Mesothelial cell of epicardium (in vitro differentiated cells): ENCODE measurements at regions not wholly inside any gene's neighbourhood (a gene's known extent, or its start where the extent isn't known, plus 50 kb on each side); places are given as distances from the start of the nearest gene placed in this dataset.

Source experiments
- DNase-seq, 2 experiments: peaks; one replicate each; pipeline ENCODE4 v3.0.0; 2021; ENCODE audit warnings: low spot score in 2 of 2; ENCODE audit not compliant: unreplicated experiment in 2 of 2
- H3K27ac Mint-ChIP-seq: 2 replicates; pipeline ENCODE4 v1.8.0; 2021; ENCODE audit warnings: mixed read lengths
- H3K27me3 Mint-ChIP-seq: 2 replicates; pipeline ENCODE4 v1.8.0; 2021; ENCODE audit warnings: low read depth, mixed read lengths
- H3K36me3 Mint-ChIP-seq: 2 replicates; pipeline ENCODE4 v1.8.0; 2021; ENCODE audit warnings: mixed read lengths
- H3K4me1 Mint-ChIP-seq: 2 replicates; pipeline ENCODE4 v1.8.0; 2021; ENCODE audit warnings: mixed read lengths
- H3K4me3 Mint-ChIP-seq: 2 replicates; pipeline ENCODE4 v1.8.0; 2021; ENCODE audit warnings: mild to moderate bottlenecking, moderate library complexity, mixed read lengths
- H3K9me3 Mint-ChIP-seq: 2 replicates; pipeline ENCODE4 v1.8.0; 2021; ENCODE audit warnings: mixed read lengths
- CTCF ChIP-seq: fragments of 200-600 bp; sonication (generic); IDR thresholded peaks from one replicate; pipeline ENCODE4 v1.5.0; 2021; ENCODE audit warnings: antibody characterized with exemption; ENCODE audit not compliant: unreplicated experiment

- Mint-ChIP-seq H3K4me3 (no peak overlapping the region), H3K9me3 (peaks cover 62% of the 10 kb centered on the region), H3K27ac (no peak overlapping the region), H3K36me3 (no peaks in the 10 kb centered on the region), H3K27me3 (no peaks in the 10 kb centered on the region), H3K4me1 (no peaks in the 10 kb centered on the region)
- DNase-seq: no peak
- TF ChIP-seq CTCF: no peak
These were observed 279.6 kb downstream of the PPP1R3A start for GRCh38 chr7:113639221-113639620.

- no peak overlapping the region for H3K4me3 Mint-ChIP-seq
- H3K9me3 Mint-ChIP-seq: peaks cover 69% of the 10 kb centered on the region
- no peak for DNase-seq
- TF ChIP-seq CTCF: no peak
- H3K4me1 Mint-ChIP-seq: no peaks in the 10 kb centered on the region
- H3K27ac Mint-ChIP-seq: no peak overlapping the region
- H3K27me3 Mint-ChIP-seq: no peaks in the 10 kb centered on the region
- no peaks in the 10 kb centered on the region for H3K36me3 Mint-ChIP-seq
These were observed 281.9 kb downstream of the PPP1R3A start for GRCh38 chr7:113636727-113637421.

- no peaks in the 10 kb centered on the region for H3K36me3 Mint-ChIP-seq
- peaks cover 64% of the 10 kb centered on the region for H3K9me3 Mint-ChIP-seq
- no peak for DNase-seq
- no peak for TF ChIP-seq CTCF
- no peaks in the 10 kb centered on the region for H3K27me3 Mint-ChIP-seq
- H3K4me3 Mint-ChIP-seq: no peak overlapping the region
- no peak overlapping the region for H3K27ac Mint-ChIP-seq
- H3K4me1 Mint-ChIP-seq: no peaks in the 10 kb centered on the region
These were observed 283.3 kb downstream of the PPP1R3A start for GRCh38 chr7:113635492-113635891.

GRCh38 chr7:113633073-113633472, 285.7 kb downstream of the PPP1R3A start:
- Mint-ChIP-seq H3K4me1 (no peaks in the 10 kb centered on the region), H3K9me3 (peaks cover 62% of the 10 kb centered on the region), H3K36me3 (no peaks in the 10 kb centered on the region), H3K27me3 (no peaks in the 10 kb centered on the region), H3K27ac (no peak overlapping the region), H3K4me3 (no peak overlapping the region)
- TF ChIP-seq CTCF: no peak
- no peak for DNase-seq

- TF ChIP-seq CTCF: no peak
- Mint-ChIP-seq H3K9me3 (peaks cover 63% of the 10 kb centered on the region), H3K4me1 (no peaks in the 10 kb centered on the region), H3K36me3 (no peaks in the 10 kb centered on the region), H3K4me3 (no peak overlapping the region), H3K27me3 (no peaks in the 10 kb centered on the region), H3K27ac (no peak overlapping the region)
- no peak for DNase-seq
These were observed 289.6 kb downstream of the PPP1R3A start for GRCh38 chr7:113628948-113629847.
